ENCODE measurements at regions not wholly inside any gene's neighbourhood (a gene's known extent, or its start where the extent isn't known, plus 50 kb on each side); places are given as distances from the start of the nearest gene placed in this dataset.

GRCh38 chr5:143557061-143557818 lies 153.8 kb upstream of the NR3C1 start:
- Histone ChIP-seq H3K4me1 (peaks cover 0 to 28% (median 13%) of the 10 kb centered on the region in 4 donors), H3K27me3 (no peaks in the 10 kb centered on the region), H3K9me3 (no peaks in the 10 kb centered on the region), H3K36me3 (no peaks in the 10 kb centered on the region), H3K27ac (peak overlapping the region in 1 of 5 donors; percentile 27), H3K4me3 (no peak overlapping the region)
- TF ChIP-seq POLR2AphosphoS5 (IDR thresholded peaks at IDR 0.05) = no peak
- TF ChIP-seq EP300 (IDR thresholded peaks at IDR 0.05) = no peak
- TF ChIP-seq, protein P1, sequence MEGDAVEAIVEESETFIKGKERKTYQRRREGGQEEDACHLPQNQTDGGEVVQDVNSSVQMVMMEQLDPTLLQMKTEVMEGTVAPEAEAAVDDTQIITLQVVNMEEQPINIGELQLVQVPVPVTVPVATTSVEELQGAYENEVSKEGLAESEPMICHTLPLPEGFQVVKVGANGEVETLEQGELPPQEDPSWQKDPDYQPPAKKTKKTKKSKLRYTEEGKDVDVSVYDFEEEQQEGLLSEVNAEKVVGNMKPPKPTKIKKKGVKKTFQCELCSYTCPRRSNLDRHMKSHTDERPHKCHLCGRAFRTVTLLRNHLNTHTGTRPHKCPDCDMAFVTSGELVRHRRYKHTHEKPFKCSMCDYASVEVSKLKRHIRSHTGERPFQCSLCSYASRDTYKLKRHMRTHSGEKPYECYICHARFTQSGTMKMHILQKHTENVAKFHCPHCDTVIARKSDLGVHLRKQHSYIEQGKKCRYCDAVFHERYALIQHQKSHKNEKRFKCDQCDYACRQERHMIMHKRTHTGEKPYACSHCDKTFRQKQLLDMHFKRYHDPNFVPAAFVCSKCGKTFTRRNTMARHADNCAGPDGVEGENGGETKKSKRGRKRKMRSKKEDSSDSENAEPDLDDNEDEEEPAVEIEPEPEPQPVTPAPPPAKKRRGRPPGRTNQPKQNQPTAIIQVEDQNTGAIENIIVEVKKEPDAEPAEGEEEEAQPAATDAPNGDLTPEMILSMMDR (IDR thresholded peaks at IDR 0.05) = no peak
- TF ChIP-seq POLR2A (IDR thresholded peaks at IDR 0.05) = no peak
- intact Hi-C loops (cut with DNase I; ENCODE audit: low total_unique reads) = no loop called here
- no peak for DNase-seq
- 7 to 21% (median 13%) methylated on average over 3 of the region's 3 CpGs for WGBS, 5 donors

- no peak for DNase-seq
- Histone ChIP-seq H3K9me3 (no peaks in the 10 kb centered on the region), H3K27me3 (no peaks in the 10 kb centered on the region), H3K4me1 (peaks cover 0 to 13% (median 10%) of the 10 kb centered on the region in 4 donors), H3K4me3 (no peak overlapping the region), H3K27ac (no peak overlapping the region), H3K36me3 (no peaks in the 10 kb centered on the region)
- intact Hi-C loops (cut with DNase I; ENCODE audit: low total_unique reads) = no loop called here
- TF ChIP-seq POLR2A (IDR thresholded peaks at IDR 0.05) = no peak
- TF ChIP-seq POLR2AphosphoS5 (IDR thresholded peaks at IDR 0.05) = no peak
- 64 to 74% (median 68%) methylated on average over 4 of the region's 4 CpGs for WGBS, 5 donors
These were observed 151.5 kb upstream of the NR3C1 start for GRCh38 chr5:143554918-143555477.

GRCh38 chr5:143554187-143554717 lies 150.8 kb upstream of the NR3C1 start:
- Histone ChIP-seq H3K36me3 (no peaks in the 10 kb centered on the region), H3K4me1 (peaks cover 0 to 13% (median 10%) of the 10 kb centered on the region in 4 donors), H3K27me3 (no peaks in the 10 kb centered on the region), H3K9me3 (no peaks in the 10 kb centered on the region), H3K4me3 (no peak overlapping the region), H3K27ac (no peak overlapping the region)
- no peak for DNase-seq
- TF ChIP-seq EP300 (IDR thresholded peaks at IDR 0.05) (no peak), POLR2A (IDR thresholded peaks at IDR 0.05) (no peak), POLR2AphosphoS5 (IDR thresholded peaks at IDR 0.05) (peak in 1 of 3 donors; percentile 43)
- TF ChIP-seq, protein P1 (IDR thresholded peaks at IDR 0.05) = no peak
- WGBS, 5 donors = 73 to 93% (median 82%) methylated on average over 2 of the region's 2 CpGs
- intact Hi-C loops (cut with DNase I; ENCODE audit: low total_unique reads) = no loop called here

DNA sequence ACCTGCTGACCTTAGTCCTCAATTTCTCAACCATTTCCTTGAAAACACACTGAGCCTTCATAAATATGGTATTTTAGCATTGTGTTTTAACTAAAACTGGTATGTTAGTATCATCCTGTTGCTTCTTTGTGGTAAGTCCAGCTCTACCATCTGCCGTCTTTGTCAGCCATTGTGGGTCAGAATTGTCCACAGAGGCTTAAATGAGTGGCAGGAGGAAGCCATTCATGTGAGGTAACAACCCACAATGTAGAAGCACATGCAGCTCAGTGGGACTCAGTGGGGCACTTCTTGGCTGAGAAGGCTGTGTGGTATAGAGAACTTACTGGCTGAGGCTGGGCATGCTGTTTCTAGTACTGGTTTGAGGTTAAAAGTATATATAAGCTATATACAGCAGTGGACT lies 149.2 kb upstream of the NR3C1 start:
- TF ChIP-seq POLR2AphosphoS5 (IDR thresholded peaks at IDR 0.05) (no peak), EP300 (IDR thresholded peaks at IDR 0.05) (no peak), POLR2A (IDR thresholded peaks at IDR 0.05) (no peak)
- TF ChIP-seq, protein P1 (IDR thresholded peaks at IDR 0.05) = no peak
- H3K27me3 ChIP-seq = no peaks in the 10 kb centered on the region
- DNase-seq = no peak
- peaks cover 0 to 11% (median 9%) of the 10 kb centered on the region in 4 donors for H3K4me1 ChIP-seq
- H3K9me3 ChIP-seq = no peaks in the 10 kb centered on the region
- intact Hi-C loops (cut with DNase I; ENCODE audit: low total_unique reads) = no loop called here
- no peaks in the 10 kb centered on the region for H3K36me3 ChIP-seq
- WGBS, 5 donors = 90 to 100% (median 93%) methylated on average over 1 of the region's 1 CpG
- H3K4me3 ChIP-seq = no peak overlapping the region
- H3K27ac ChIP-seq = no peak overlapping the region
